Central memory CD4-positive, alpha-beta T cell (primary cell): ENCODE measurements at regions not wholly inside any gene's neighbourhood (a gene's known extent, or its start where the extent isn't known, plus 50 kb on each side); places are given as distances from the start of the nearest gene placed in this dataset.
"Not testable (repeated sequence)": the region's sequence is repeated elsewhere in the genome, so short reads cannot be mapped to it uniquely, and the experiment has no call there.

Experiments
- DNase-seq: peaks from one replicate; pipeline ENCODE4 v3.0.0; 2022

- DNase-seq, result not testable (repeated sequence)
Measured at GRCh38 chr15:20680257-20680815, 138.7 kb upstream of the GOLGA6L6 start.

DNA sequence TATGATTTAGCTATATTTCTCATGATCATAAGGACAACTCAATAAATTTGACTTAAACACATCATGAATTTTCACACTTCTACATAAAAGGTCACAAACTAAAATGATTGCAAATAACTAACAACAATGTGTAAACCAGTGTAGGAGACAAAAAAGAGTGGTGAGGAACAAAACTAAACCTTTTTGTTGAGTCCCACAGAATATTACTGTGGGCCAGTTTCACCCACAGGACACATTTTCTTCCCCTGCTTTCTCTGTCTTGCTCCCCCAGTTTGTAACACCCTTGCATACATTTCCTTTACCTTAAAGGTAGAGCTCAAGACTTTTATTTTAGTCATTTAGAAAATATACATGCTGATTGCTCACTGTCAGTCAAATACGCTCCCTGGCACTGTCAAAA, 130.9 kb upstream of the GOLGA6L6 start:
- DNase-seq, result no peak

GRCh38 chr15:20671675-20672074, 130.1 kb upstream of the GOLGA6L6 start:
- no peak for DNase-seq

- not testable (repeated sequence) for DNase-seq
Measured at GRCh38 chr15:20666410-20666809, 124.8 kb upstream of the GOLGA6L6 start.

GRCh38 chr15:20665653-20666052, 124.1 kb upstream of the GOLGA6L6 start:
- no peak for DNase-seq

DNA sequence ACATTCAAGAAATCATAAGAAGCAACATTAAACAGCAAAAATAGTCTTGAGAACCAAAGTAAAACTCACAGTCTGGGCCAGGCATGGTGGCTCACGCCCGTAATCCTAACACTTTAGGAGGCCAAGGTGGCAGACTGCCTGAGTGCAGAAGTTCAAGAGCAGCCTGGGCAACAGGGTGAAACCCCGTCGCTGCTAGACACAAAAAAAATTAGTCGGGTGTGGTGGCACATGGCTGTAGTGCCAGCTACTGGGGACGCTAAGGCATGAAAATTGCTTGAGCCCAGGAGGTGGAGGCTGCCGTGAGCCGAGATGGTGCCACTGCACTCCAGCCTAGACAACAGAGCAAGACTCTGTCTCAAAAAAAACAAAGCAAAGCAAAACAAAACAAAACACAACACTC, 117.7 kb upstream of the GOLGA6L6 start:
- no peak for DNase-seq

- no peak for DNase-seq
Measured at GRCh38 chr15:20658024-20658423, 116.4 kb upstream of the GOLGA6L6 start.

DNA sequence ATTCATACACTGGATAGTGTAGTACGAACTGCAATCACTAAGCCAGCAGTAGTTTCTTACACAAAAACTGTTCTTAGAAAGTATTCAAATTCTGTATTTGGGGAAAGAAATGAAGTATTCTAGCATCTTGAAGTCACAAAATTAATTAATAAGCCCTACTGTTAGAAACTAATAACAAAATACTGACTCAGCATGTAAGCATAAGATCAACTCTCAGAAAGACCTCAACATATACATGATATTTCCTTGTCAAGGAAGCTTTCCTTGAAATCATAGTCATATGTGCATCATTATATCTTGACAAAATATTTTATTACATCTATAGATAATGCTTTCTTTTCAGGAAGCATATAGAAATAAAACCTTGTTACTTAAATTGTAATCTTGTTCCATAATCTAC, 115.5 kb upstream of the GOLGA6L6 start:
- no peak for DNase-seq

- DNase-seq, result no peak
Measured at GRCh38 chr15:20652914-20653313, 111.3 kb upstream of the GOLGA6L6 start.

DNA sequence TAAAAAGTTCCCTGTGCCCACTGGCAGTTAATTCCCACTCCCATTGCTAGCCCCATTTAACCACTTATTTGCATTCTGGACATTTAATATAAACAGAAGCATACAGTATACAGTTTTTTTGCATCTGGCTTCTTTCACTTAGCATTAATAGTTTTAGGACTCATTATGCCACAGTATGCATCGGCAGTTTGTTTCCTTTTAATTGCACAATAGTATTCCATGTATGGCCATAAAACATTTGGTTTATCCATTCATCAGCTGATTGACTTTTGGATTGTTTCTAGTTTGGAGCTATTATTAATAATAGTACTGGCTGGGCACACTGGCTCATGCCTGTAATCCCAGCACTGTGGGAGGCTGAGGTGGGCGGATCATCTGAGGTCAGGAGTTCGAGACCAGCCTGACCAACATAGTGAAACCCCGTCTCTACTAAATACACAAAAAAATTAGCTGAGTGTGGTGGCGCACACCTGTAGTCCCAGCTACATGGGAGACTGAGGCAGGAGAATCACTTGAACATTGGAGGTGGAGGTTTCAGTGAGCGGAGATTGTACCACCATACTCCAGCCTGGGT, 106.9 kb upstream of the GOLGA6L6 start:
- DNase-seq, result not testable (repeated sequence)

DNA sequence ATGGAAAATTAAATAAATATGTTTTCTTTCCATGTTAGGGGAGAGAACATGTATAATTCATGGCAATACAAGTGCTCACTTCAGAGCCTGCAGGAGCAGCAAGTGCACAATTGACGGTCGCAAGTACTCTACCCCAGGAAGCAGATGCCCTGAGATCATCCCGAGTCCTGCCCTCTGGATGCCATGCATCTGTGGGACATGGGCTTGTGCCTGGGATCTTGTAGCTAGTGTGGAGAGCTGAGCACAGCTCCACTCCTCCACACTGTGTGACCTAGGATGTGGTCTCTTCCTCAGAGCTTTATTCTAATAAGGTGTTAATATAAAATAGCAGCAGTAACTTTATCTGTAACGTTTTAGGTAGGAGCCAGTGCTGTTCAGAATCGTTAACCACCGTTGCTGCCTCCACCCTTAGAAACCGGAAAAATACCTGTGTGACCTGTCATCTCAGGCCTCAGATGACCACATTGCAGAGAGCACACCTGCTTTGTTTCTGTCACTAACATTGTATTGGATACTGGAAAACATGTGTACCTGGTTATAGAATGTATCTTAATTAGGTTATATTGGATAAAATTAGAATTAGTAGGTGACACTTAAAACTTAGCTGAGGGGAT, 105.0 kb upstream of the GOLGA6L6 start:
- DNase-seq, result no peak

GRCh38 chr15:20645956-20646355, 104.4 kb upstream of the GOLGA6L6 start:
- DNase-seq, result peak; percentile 23

DNA sequence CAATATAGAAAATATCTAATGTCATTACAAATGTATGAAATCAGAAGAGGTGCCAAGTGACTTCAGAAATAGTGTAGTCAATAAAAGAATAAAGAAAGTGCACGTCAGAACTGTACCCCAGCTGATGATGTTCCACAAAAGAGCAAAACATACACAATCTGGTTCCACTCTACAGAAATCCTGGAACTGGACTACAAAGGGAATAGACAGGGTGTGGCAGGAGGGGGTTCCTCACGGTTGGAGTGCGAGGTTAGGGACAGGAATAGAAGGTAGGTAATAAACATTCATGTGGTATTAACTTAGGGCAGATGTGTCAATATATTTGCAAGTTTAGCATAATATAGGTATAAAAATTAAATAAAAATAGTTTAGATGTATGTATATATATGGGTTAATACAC, 103.3 kb upstream of the GOLGA6L6 start:
- DNase-seq, result no peak

DNA sequence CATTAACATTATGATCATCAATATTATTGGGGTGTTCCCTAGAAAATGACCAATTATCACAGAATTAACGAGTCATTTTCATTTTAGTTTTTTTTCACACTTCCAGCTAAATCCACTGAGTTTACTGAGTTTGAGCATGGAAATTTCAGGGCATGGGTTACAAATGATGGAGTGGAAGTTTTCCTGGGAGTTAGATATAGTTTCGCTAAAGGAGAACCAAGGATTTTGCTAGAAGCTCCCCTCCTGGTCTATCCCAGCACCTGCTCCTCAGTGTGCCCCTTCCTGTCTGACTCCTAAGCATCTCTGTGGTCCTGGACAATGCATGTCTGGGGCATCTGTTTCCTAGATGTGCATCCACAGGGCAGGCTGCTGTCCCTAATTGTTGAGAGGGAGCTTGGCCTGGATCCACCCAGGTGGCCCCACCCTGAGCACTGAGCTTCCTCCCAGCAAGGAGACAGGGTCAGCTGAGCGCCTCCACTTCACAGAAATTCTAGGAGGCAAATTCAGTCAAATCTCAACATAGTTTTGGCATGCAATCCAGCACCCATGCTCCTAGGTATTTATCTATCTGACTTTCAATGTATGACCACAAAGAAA, 102.3 kb upstream of the GOLGA6L6 start:
- no peak for DNase-seq

DNA sequence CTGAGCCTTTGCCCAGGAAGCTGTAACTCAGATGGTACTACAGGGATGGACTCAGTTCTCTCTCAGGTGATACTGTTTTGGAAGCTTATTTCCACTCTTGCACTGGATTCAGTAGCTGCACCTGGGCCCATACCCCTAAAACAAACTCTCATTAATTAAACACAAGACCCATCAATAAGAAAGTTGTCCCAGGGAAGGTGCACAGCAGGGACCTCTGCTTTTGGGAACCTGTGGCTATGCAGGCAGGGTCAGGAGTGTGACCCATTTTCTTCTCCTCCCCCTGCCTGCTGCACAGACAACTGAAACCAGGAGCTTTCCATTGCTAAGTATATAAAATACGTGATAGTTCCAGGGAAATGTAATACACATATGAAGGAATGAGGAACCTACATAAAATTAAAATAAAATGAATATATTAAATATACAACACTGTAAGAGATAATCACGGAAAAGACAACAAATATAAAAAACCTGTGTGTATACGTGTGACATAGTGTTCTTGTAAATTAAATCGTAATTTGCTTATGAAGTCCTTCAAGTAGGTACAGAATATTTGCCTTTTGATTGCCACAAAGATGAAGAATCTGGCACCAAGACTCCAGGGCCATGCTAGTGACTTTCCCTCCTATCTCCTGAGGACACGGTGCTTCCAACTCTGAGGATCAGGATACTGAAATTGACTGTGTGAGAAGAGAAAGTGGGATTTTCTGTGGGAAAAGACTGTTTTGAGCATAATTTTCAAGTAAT, 101.6 kb upstream of the GOLGA6L6 start:
- DNase-seq, result no peak

GRCh38 chr15:20642054-20642767, 100.6 kb upstream of the GOLGA6L6 start:
- DNase-seq, result no peak

DNA sequence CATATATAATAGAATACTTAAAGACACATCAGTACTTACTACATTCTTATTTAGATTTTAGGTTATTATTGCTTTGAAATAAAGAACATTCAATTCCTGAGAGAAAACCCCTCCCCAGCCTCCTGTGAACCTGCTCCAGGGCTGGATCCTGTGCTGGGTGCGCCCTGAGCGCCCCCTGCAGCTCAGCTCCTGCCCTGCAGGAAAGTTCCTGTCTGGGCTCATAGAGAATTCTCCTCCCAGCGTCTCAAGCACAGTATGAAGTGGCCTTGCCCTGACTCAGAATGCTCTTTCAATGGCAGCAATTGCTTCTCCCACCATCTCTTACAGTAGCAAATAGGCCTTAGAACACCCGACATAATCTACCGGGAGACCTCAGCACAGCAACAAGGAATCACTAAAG, 98.8 kb upstream of the GOLGA6L6 start:
- not testable (repeated sequence) for DNase-seq

- DNase-seq, result not testable (repeated sequence)
Measured at GRCh38 chr15:20639224-20639623, 97.6 kb upstream of the GOLGA6L6 start.

- not testable (repeated sequence) for DNase-seq
Measured at GRCh38 chr15:20637499-20637898, 95.9 kb upstream of the GOLGA6L6 start.

- not testable (repeated sequence) for DNase-seq
Measured at GRCh38 chr15:20629526-20629925, 87.9 kb upstream of the GOLGA6L6 start.

DNA sequence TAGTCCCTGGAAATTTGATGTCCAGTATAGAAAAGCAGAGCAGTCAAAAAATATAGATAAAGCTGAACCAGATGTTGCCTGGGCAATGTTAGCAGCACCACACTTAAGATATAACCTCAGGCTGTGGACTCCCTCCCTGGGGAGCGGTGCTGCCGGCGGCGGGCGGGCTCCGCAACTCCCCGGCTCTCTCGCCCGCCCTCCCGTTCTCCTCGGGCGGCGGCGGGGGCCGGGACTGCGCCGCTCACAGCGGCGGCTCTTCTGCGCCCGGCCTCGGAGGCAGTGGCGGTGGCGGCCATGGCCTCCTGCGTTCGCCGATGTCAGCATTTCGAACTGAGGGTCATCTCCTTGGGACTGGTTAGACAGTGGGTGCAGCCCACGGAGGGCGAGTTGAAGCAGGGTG, 86.9 kb upstream of the GOLGA6L6 start:
- not testable (repeated sequence) for DNase-seq

GRCh38 chr15:20625469-20625868, 83.9 kb upstream of the GOLGA6L6 start:
- not testable (repeated sequence) for DNase-seq

DNA sequence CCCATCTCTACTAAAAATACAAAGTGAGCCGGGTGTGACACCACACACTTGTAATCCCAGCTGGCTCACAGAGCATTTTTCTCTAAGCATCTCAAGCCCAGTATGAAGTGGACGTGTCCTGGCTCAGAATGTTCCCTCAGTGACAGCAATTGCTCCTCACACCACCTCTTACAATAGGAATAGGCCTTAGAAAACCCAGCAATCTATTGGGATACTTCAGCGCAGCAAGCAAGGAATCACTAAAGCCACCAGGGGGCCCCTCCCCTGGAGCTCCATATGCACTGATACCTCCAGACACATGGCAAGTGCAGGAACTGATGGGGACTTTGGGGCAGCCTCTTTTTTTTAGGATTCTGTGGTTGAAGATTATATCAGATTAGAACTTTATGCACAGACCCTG, 82.5 kb upstream of the GOLGA6L6 start:
- DNase-seq, result not testable (repeated sequence)
